SK-N-MC (cell line): ENCODE measurements at regions not wholly inside any gene's neighbourhood (a gene's known extent, or its start where the extent isn't known, plus 50 kb on each side); places are given as distances from the start of the nearest gene placed in this dataset.

Experiments
- EZH2 ChIP-seq: fragments of 200-600 bp; sonication (generic); IDR thresholded peaks from one replicate; pipeline ENCODE4 v1.6.1; 2017; ENCODE audit warnings: antibody characterized with exemption
- FOXP2 ChIP-seq: optimal IDR thresholded peaks from 2 replicates; pipeline ENCODE3; 2011; ENCODE audit warnings: mild to moderate bottlenecking, moderate library complexity; ENCODE audit not compliant: insufficient read depth; ENCODE audit errors: extremely low read length, control extremely low read depth
- POLR2AphosphoS5 ChIP-seq: IDR thresholded peaks from 2 replicates; pipeline ENCODE4 v1.6.1; 2012; ENCODE audit warnings: mild to moderate bottlenecking, low read depth, low read length, borderline replicate concordance

DNA sequence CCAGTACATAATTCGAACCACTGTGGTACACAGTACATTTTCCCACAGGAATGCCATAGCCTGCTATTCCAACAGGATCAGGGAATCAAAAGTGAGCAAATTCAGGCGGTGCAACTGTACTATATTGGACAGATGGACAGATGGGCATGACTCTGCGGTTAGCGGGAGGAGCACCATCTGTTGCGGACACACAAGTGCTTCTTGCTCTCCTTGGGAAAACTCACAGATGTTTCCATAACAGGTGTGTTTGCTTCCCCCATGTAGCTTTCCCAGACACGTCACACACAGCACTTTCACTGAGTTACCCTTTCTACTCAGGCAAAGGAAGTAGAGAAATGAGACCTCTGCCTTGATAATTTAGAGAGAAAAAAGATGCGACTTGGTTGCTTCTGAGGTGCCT is 325.1 kb upstream of the THBS1 start:
- no peak for TF ChIP-seq EZH2
- no peak for TF ChIP-seq POLR2AphosphoS5
- no peak for TF ChIP-seq FOXP2
